Middle frontal gyrus (tissue), 1 donor: ENCODE measurements at regions not wholly inside any gene's neighbourhood (a gene's known extent, or its start where the extent isn't known, plus 50 kb on each side); places are given as distances from the start of the nearest gene placed in this dataset.
"Not testable (repeated sequence)": the region's sequence is repeated elsewhere in the genome, so short reads cannot be mapped to it uniquely, and the experiment has no call there.

Experiments used
- DNase-seq: peaks from one replicate; pipeline ENCODE4 v3.0.0-alpha.2; 2015; ENCODE audit warnings: low spot score; ENCODE audit errors: extremely low spot score

DNA sequence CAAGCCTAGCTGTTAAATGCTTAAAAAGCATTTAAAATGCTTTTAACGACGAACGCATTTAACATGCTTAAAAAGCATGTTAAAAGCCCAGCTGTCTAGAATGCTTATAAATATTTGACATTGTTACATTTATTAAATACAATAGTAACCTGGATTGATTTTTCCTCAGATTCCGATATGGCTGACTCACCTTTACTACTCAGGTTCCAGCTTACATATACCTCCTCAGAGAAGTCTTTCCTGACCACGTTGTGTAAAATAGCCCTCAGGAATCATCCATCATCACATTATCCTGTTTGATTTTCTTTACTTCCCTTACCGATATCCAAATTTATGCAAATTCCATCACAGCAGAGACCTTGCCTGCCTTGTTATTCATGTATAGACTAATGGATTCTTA, 51.4 kb downstream of the SLC41A2 start:
- no peak for DNase-seq

DNA sequence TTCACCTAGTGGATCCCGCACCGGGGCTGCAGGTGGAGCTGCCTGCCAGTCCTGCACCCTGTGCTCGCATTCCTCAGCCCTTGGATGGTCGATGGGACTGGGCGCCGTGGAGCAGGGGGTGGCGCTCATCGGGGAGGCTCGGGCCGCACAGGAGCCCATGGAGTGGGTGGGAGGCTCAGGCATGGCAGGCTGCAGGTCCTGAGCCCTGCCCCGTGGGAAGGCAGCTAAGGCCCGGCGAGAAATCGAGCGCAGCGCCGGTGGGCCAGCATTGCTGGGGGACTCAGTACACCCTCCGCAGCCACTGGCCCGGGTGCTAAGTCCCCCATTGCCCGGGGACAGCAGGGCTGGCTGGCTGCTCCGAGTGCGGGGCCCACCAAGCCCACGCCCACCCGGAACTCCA, 52.6 kb downstream of the SLC41A2 start:
- not testable (repeated sequence) for DNase-seq

DNA sequence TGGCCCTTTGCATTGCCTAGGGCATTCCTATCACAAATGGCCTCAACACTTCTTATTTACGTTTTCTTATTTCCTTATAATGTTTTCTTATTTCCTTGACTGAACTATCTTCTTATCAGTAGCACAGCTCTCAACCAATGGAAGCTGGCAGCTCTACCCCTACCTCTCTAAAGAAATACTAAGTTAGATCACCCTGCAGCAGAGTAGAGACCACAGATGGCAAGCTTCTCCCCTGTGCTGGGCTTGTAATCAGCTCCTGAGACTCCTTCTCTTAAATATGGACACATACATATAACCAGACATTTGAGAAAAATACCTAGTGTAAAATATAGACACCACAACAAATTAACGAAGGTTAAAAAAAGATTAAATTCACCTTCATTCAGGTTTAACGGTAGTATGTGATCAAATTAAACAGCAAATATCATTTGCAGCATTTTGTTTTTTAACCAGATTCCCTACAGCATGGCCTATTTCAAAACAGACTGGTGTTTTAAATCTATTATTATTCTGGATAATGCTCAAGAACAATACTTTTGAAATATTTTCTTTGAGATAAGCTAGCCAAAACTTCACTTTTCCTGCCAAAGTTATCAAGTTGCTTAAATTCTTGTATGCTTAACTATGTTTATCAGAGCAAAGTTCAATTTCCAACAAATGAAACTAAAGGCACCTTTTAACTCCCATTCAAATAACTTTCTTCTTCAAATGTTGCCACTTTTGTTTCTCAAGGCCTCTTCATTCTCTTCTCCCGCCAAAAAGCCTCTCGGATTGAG, 54.3 kb downstream of the SLC41A2 start:
- no peak for DNase-seq

- DNase-seq: no peak
These were observed 56.0 kb downstream of the SLC41A2 start for GRCh38 chr12:104902125-104902524.

DNA sequence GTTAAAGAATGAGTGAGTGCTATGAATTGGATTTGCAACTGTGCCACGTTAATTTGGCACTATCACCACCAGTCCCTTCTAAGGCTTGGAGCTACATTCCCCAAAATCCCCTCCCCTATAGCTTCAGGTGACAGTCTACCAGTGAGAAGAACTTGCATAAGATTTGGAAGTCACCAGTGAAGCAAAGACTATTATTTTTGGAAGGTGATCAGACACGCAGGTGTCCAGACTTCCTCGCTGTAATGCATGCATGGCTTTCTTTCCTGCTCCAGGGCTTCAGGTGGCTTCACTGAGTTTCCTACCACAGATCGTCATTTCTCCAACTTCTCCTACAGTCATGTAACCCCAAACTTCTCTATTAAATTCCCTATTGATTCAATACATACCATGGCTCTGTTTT, 61.4 kb downstream of the SLC41A2 start:
- DNase-seq: no peak

GRCh38 chr12:104896146-104896545, 61.9 kb downstream of the SLC41A2 start:
- no peak for DNase-seq

GRCh38 chr12:104895415-104895814, 62.7 kb downstream of the SLC41A2 start:
- no peak for DNase-seq

- DNase-seq: no peak
These were observed 67.5 kb downstream of the SLC41A2 start for GRCh38 chr12:104890476-104891096.

DNA sequence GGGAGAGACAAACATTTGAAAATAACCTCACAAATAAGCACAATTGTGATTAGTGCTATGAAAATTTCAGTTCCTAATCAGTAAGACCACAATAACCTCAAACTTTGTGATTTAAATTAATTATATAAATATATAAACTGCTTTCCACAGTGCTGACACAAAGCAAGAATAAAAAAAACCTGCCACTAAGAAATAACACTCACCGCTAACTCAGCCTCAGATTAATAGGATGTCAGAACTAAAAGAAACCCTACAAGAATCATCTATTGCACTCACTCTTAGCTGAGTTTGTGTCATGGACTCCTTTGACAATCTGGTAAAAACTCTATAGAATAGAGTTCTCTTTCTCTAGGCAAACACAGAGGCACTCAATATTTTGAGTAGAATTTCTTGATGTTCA, 68.4 kb downstream of the SLC41A2 start:
- DNase-seq: no peak

DNA sequence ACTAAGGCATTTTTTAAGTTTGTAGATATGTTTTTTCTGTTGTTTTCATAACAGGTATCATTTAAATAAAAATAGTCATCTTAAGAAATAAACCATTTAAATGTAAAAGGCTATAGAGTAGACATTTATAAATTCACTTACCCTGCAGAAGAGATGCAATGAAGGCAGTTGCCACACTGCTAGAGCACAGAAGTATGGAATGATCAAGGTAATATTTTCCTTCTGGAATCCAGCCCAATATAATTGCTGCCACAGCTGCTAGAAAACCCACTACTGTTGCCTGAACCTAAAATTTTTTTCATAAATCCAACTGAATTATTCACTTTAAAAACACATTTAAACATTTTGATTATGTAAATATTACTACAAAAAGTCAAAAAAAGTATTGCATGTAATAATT, 69.2 kb downstream of the SLC41A2 start:
- no peak for DNase-seq

DNA sequence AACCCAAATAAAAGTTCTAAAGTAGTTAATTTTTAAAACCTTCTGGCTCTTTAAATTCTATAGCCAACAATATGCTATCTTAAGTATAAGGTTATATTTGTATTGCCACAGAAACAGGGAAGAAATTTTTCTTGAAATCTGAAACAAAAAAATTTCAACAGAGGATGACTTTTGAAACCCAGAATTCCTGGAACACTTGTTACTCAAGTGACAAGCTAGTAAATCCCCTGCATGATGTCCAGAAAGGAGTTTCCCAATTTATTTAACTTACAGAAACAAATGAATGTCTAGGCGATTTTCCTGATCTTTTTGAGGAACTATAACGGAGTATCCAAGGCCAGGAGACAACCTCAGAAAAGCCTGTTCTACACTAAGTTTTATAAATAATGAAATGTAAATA, 69.6 kb downstream of the SLC41A2 start:
- DNase-seq: no peak

- DNase-seq: no peak
These were observed 70.6 kb downstream of the SLC41A2 start for GRCh38 chr12:104887452-104887851.

DNA sequence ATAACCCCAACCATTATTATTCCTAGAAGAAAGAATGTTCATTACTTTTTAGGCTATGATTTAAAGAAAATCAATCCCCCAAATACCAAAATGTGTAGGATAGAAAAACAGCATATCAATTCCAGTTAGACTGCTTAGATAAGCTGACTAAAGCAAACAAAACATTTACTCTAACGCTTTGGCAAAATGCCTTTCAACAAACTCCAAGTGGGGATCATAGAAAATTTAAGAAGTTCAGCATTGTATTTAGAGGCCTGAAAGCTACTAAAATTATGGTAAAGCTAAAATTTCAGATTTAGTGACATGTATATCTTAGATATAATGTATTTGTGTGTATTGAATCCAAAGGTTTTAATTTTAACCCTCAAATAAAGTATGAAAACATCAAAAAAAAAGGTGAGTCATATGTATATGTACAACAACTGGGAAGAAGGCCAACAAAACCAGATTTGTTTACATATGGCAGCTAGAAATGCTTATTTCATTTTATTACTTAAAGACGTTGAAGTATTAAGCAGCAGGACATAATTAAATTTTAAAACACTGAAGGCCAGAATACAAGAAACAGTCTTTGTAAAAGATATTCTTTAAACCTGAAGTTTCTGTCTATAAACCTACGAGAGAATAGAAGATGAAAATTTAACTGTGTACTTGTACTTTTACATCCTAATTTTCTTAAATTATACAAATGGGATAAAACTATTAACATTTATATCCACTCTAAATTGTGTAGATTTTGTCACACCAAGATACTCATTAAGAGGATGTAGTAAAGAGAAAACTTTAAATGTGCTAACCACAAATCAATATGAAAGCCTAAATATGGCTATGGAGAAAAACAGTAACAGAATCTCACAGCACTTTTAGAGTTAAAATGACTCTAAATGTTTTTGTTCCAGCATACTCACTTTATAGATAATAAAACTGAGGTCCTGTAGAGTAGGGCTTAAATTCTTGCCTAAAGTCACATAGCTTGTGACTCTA, 71.4 kb downstream of the SLC41A2 start:
- DNase-seq: no peak

DNA sequence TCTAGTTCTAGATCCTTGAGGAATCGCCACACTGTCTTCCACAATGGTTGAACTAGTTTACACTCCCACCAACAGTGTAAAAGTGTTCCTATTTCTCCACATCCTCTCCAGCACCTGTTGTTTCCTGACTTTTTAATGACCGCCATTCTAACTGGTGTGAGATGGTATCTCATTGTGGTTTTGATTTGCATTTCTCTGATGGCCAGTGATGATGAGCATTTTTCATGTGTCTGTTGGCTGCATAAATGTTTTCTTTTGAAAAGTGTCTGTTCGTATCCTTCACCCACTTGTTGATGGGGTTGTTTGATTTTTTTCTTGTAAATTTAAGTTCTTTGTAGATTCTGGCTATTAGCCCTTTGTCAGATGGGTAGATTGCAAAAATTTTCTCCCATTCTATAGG, 79.2 kb downstream of the SLC41A2 start:
- DNase-seq: not testable (repeated sequence)

- peak; percentile 30 for DNase-seq
These were observed 80.9 kb downstream of the SLC41A2 start for GRCh38 chr12:104877103-104877705.

DNA sequence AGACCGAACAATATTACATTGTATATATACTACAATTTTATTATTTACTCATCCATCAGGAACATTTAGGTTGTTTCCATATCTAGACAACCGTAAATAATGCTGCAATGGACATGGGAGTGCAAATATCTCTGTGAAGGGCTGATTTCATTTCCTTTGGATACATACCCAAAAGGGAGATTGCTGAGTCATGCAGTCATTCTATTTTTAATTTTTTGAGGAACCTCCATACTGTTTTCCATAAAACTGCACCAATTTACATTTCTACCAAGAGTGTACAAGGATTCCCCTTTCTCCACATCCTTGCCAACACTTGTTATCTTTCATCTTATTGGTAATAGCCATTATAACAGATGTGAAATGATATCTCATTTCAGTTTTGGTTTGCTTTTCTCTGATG, 84.7 kb downstream of the SLC41A2 start:
- no peak for DNase-seq

GRCh38 chr12:104870797-104871196, 87.3 kb downstream of the SLC41A2 start:
- no peak for DNase-seq

GRCh38 chr12:104866291-104866690, 91.8 kb downstream of the SLC41A2 start:
- DNase-seq: no peak

DNA sequence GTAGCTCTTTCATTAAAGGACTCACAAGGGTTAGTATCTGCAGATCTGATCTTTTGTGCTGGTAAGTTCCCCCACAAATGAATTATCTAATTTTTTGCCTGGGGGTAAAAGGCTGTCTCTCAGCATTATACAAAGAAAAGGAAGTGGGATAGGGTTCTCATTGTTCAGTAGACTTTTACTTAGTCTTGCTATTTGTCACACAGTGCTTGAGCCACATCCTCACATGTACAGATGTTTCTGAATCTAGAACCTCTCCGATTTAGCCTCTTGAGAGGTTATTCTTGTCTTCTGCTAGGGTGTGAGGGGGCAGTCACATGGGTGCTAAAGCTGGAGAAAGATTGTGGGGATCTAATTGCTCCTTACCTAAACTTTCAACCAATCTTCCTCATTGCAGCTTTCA, 93.0 kb downstream of the SLC41A2 start:
- no peak for DNase-seq

DNA sequence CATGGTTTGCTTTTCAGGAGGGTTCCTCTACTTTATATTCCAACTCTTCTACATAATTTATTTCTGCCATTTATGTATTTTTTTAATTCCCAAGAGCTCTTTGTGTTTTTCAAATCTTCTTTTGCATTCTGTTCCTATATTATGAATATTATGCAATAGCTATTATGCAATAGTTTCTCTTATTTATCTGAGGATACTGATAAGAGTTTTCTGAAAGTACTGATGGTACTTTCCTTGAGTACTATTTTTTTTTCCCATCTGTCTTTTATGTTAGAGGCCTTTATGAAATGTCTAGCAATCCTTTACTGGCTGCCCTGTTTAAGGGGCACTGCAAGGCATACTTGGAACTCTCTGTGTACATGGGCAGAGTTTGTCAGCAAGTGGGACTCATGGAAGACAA, 93.4 kb downstream of the SLC41A2 start:
- no peak for DNase-seq

DNA sequence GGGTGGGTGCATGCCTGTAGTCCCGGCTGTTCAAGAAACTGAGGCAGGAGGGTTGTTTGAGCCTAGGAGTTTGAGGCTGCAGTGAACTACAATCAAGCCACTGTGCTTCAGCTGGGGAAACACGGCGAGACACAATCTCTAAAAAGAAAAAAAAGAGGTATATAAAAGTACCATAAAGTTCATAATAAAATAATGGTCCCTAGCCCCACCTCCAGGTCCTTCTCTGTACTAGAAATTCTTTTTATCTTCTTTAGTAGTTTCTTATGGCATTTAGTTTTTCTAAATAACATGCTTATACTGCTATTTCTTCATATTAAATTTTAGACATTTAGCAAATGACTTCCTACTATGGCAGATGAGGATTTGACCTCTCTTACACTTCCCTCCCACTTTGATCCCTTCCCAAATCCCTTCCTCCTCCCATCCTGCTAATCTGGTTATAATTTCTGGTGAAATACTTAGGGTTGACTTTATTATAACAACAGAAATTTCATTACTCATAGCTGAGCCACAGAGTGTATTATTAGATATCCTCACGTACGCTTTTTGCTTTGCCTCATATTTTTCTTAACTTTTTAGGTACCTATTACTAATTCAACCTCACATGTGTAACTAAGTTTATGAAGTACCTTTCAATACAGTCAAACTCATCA, 94.7 kb downstream of the SLC41A2 start:
- DNase-seq: no peak
